GM19351 (cell line): ENCODE measurements at regions not wholly inside any gene's neighbourhood (a gene's known extent, or its start where the extent isn't known, plus 50 kb on each side); places are given as distances from the start of the nearest gene placed in this dataset.

ENCODE experiments used
- ATAC-seq: cut with Tn5 transposase; IDR thresholded peaks from one replicate; pipeline ENCODE4 v1.9.1; 2021; ENCODE audit warnings: mild to moderate bottlenecking, moderate library complexity; ENCODE audit not compliant: unreplicated experiment

DNA sequence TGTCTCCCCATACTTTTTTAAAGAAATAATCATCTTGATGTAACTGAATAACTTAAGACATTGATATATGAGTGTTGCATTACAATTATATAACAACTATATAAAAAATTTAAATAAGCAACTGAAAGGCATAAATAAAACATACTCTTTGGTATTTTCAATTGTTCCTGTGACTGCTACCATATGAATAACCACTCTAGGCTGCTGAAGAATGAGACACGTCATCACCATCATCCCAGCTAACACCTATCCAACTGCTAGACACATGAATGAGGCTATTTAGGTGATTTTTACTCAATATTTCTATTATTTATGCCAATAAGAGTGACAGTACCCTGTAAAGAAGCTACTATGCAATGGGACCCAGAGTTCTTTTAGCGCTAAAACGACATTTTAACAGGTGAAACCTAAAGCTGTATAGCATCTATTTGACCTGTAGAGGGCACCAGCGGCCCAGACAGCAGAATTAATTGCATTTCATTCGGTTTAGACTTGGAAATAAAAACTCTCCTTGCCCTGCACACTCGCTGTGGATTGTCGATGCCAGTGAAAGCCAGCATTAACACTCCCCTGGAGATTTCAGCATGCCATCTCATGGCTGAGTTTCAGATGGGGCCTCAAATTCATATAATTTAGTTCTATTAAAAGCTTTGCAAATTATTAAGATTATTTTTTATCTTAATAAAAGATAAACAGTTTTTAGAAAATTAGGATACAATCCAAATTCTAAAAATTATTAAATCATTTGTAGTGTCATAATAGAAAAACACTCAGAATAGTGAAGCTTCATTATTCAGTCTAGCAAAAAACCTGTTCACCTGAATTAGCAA lies 89.4 kb upstream of the MAP2 start:
- peak; percentile 91 for ATAC-seq

- no peak for ATAC-seq
Observed at GRCh38 chr2:209340522-209340921, 83.3 kb upstream of the MAP2 start.

GRCh38 chr2:209344349-209344748 lies 79.5 kb upstream of the MAP2 start:
- no peak for ATAC-seq

DNA sequence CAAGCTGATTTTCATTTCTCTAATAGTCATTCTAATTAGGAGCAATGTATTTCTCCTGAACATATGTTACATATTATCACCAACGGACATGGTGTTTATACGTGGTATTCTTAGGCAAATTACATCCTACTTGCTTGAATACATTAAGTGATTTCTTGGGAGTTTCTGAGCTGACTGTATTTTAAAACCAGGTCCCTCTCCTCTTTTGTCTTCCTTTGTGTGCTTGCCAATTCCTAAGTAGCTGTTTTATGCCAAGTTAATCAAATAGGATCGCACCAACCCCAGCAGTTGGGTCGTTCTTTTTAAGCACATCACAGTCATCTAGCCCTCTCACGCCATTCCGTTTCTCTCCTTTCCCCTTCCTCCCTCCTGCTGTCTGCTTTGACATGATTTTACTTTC lies 75.4 kb upstream of the MAP2 start:
- no peak for ATAC-seq

DNA sequence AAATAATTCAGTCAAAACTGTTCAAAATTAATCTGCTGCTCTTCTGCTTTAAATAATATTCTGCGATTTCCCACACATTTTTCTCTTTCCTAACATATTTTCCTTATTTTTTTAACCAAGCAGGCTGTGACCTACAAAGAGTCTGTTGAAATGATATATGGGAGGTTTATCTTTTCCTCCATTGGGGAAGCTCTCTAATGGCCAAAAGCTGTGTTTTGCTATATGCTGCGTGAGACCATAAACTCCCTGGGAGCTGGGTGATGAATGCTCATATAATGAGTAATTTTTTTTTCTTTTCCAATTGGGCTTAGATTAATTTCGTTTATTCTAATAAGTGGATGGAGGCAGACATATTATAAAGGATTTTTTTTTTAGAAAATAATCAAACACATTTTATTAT lies 72.2 kb upstream of the MAP2 start:
- no peak for ATAC-seq

DNA sequence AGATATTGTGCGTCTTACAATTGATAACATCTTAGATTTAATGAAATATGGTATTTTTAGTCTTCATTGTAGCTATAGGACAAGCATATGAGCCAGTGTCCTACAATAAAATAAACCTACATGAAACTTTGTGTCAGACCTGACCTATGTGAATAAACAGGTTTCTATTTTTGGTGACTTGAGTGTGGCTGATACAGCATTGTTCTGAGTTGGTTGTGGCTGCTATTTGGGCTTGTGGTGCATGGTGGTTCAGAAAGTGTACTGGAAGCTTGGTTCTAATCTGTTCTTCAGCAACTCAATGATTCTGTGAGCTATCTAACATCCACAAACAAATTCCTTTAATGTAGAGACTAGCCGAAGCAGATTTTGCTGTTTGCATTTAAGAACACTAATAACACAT lies 64.9 kb upstream of the MAP2 start:
- ATAC-seq, result no peak

DNA sequence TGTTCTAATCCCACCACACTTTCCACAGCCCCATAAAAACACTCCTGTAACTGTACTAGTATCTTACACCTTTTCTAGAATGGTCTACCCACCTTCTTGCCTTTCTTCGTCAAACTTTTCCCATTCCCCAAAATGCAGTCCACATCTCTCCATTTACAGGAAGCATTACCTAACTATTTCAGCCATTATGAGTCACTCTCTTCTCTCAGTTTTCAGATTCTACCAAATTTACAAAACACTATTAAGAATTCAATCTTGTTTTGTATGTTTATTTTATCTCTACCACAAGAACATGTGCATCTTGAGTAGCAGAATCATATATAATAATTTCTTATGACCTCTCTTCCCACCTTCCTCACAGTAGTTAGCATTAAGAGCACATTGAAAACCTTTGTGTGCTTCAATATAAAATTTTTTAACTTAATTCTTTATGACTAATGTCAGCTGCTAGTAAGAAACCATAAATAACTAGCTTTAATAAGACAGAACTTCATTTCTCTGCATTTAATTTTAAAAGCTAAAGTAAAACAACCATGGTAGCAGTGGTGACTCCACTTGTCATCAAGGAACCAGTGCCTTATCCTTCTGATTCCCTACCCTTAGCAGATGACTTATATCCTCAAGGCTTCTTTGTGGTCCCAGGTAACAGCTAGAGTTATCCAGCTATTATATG lies 56.6 kb upstream of the MAP2 start:
- ATAC-seq, result no peak

- no peak for ATAC-seq
Observed at GRCh38 chr2:209368406-209368805, 55.4 kb upstream of the MAP2 start.

DNA sequence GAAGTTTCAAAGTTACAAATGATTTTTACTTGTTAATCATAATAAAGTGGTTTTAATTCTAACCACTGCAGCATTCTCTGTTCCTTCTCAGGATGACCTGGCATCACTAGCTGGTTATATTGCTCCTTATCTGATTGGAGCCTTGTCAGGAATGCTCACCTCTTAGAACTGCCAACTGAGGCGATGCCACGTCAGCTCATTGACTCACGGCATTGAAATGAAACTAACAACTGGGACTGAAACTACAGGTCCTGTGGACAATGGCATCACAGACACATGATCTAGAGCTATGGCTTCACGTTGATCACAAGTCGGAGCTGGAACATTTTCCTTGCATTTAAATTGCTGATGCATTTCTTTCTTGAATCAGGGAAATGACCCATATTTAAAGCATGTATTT lies 54.9 kb upstream of the MAP2 start:
- ATAC-seq, result no peak

- no peak for ATAC-seq
Observed at GRCh38 chr2:209369656-209370055, 54.2 kb upstream of the MAP2 start.

DNA sequence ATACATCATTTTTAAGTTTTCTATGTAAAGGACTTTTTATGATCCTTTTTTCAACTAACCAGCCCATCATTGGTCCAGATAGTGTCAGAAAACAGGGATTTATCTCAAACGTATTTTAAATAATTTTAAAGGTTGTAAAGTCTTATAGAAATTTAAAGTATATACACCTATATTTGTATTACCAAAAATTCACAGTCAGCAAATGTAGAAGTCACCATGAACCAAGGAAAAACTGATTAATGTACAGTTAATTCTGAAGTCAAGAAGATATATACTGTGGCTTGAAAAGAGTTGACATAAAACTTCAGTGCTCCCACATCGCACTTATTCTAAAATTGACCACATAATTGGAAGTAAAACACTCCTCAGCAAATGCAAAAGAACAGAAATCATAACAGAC lies 52.4 kb upstream of the MAP2 start:
- ATAC-seq, result no peak
